ENCODE measurements at regions not wholly inside any gene's neighbourhood (a gene's known extent, or its start where the extent isn't known, plus 50 kb on each side); places are given as distances from the start of the nearest gene placed in this dataset.

- TF ChIP-seq JUN (IDR thresholded peaks at IDR 0.05; ENCODE audit: borderline replicate concordance, insufficient read depth, insufficient read length, low read depth) (no peak), POLR2A (IDR thresholded peaks at IDR 0.05; ENCODE audit: low read depth, low read length) (no peak), CTCF (IDR thresholded peaks at IDR 0.05; ENCODE audit: extremely low read depth in 1 of 2, insufficient read depth in 1 of 2, low read depth in 1 of 2, low read length in 2 of 2) (no peak), POLR2AphosphoS5 (IDR thresholded peaks at IDR 0.05; ENCODE audit: insufficient read depth, low read depth, low read length) (no peak), EZH2 (IDR thresholded peaks at IDR 0.05; ENCODE audit: borderline replicate concordance, low read depth, low read length, severe bottlenecking) (no peak), FOS (IDR thresholded peaks at IDR 0.05; ENCODE audit: borderline replicate concordance, insufficient read depth, low read length) (no peak), GATA2 (IDR thresholded peaks at IDR 0.05; ENCODE audit: insufficient read depth, insufficient read length, low read depth, low read length) (no peak)
- TF ChIP-seq, protein P1, sequence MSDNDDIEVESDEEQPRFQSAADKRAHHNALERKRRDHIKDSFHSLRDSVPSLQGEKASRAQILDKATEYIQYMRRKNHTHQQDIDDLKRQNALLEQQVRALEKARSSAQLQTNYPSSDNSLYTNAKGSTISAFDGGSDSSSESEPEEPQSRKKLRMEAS (IDR thresholded peaks at IDR 0.05; ENCODE audit: insufficient read depth, insufficient read length): no peak
These were observed 51.2 kb upstream of the CDK13 start for GRCh38 chr7:39898867-39899266.

Measured in endothelial cell of umbilical vein (primary cell).